K562 (cell line): ENCODE measurements at regions not wholly inside any gene's neighbourhood (a gene's known extent, or its start where the extent isn't known, plus 50 kb on each side); places are given as distances from the start of the nearest gene placed in this dataset.
A peak's percentile ranks its signal among the peaks of the same experiment; 100 is the strongest.

Experiments used
- ATAC-seq: fragments of 200-7000 bp; cut with Tn5 transposase; 3 replicates; pipeline ENCODE4 v1.9.1; 2020; ENCODE audit warnings: moderate library complexity
- BruUV-seq: library from RNA; stranded (reverse); fragments of 400-500 nt; replicated peaks from 2 replicates; lab custom pipeline; 2021; lab: Mats Ljungman, UMichigan
- CTCF ChIA-PET: fragments of 300-600 bp; formaldehyde crosslinking; extraction: SDS; loops from one replicate; lab custom pipeline; 2021; ENCODE audit warnings: low intra/inter-chr PET ratio; lab: Yijun Ruan, JAX
- POLR2A ChIA-PET: fragments of 300-600, 350-650 bp; sonication (Branson Sonifier 250); formaldehyde crosslinking; extraction: SDS; loops from one replicate; lab custom pipeline; 2021; ENCODE audit warnings: antibody characterized with exemption, inconsistent platforms; lab: Yijun Ruan, JAX
- DNase-seq, 4 experiments: peaks; one replicate each; pipeline versions ENCODE4 v3.0.0 to v3.0.0-alpha.2; 2011 to 2018; ENCODE audit warnings: low spot score in 3 of 4, mixed read lengths in 3 of 4; ENCODE audit errors: extremely low read depth in 1 of 4
- FAIRE-seq: peaks from 2 replicates; lab custom pipeline; 2011; peaks lifted over from hg19 to GRCh38; lab: Jason Lieb, UNC
- H2AFZ ChIP-seq: 2 replicates; pipeline ENCODE4 v1.6.0; 2011; ENCODE audit warnings: low read depth, low read length, control low read depth, inconsistent platforms
- H3K27ac ChIP-seq: fragments of 200-600 bp; 3 replicates; pipeline ENCODE4 v1.8.0; 2011; ENCODE audit warnings: low read depth, mild to moderate bottlenecking, control low read depth, inconsistent platforms, low read length, moderate library complexity, mixed read lengths; ENCODE audit errors: extremely low read depth
- H3K27me3 ChIP-seq, 2 experiments: fragments of 300-600 bp in 1 of 2; 2 replicates in 1 of 2; 3 replicates in 1 of 2; pipeline versions ENCODE4 v1.6.0 to v1.8.0; 2011; ENCODE audit warnings: inconsistent platforms in 2 of 2, low read length in 2 of 2, mild to moderate bottlenecking in 1 of 2, mixed read lengths in 1 of 2, moderate library complexity in 1 of 2; ENCODE audit not compliant: control insufficient read depth in 2 of 2, insufficient read depth in 2 of 2
- H3K36me3 ChIP-seq: fragments of 300-600 bp; 3 replicates; pipeline ENCODE4 v1.8.0; 2011; ENCODE audit warnings: mild to moderate bottlenecking, low read length, inconsistent platforms; ENCODE audit not compliant: control insufficient read depth, insufficient read depth
- H3K4me1 ChIP-seq, 2 experiments: fragments of 200-600 bp in 1 of 2; replicated peaks in 1 of 2; 2 replicates in 1 of 2; 3 replicates in 1 of 2; pipeline versions ENCODE4 v1.5.1 to v1.8.0; 2011; ENCODE audit warnings: inconsistent platforms in 2 of 2, low read length in 2 of 2, mild to moderate bottlenecking in 1 of 2, mixed read lengths in 1 of 2, moderate library complexity in 1 of 2; ENCODE audit not compliant: control insufficient read depth in 2 of 2, insufficient read depth in 2 of 2
- H3K4me2 ChIP-seq: 2 replicates; pipeline ENCODE4 v1.6.1; 2011; ENCODE audit warnings: low read length, control low read depth, inconsistent platforms, mixed read lengths; ENCODE audit not compliant: insufficient read depth
- H3K4me3 ChIP-seq: fragments of 200-600 bp; sonication (generic), shearing (Covaris generic); 2 replicates; pipeline ENCODE4 v1.5.1; 2016; ENCODE audit warnings: control low read depth, inconsistent platforms
- H3K79me2 ChIP-seq: fragments of 200-600 bp; 3 replicates; pipeline ENCODE4 v1.8.0; 2011; ENCODE audit warnings: low read length, inconsistent platforms; ENCODE audit not compliant: control insufficient read depth, insufficient read depth
- H3K9ac ChIP-seq, 2 experiments: 2 replicates each; pipeline versions ENCODE4 v1.6.0 to v1.6.1; 2011; ENCODE audit warnings: low read depth in 2 of 2, low read length in 2 of 2, control low read depth in 1 of 2, inconsistent platforms in 1 of 2, mild to moderate bottlenecking in 1 of 2, mixed read lengths in 1 of 2; ENCODE audit not compliant: insufficient read depth in 1 of 2
- H3K9me1 ChIP-seq: one replicate; pipeline ENCODE4 v1.6.0; 2011; ENCODE audit warnings: inconsistent platforms, mild to moderate bottlenecking, low read length, moderate library complexity; ENCODE audit not compliant: control insufficient read depth, insufficient read depth
- H3K9me3 ChIP-seq: replicated peaks from 2 replicates; pipeline ENCODE4 v1.5.1; 2011; ENCODE audit warnings: low read depth, low read length, inconsistent platforms; ENCODE audit not compliant: control insufficient read depth, insufficient read depth
- H4K20me1 ChIP-seq: replicated peaks from 2 replicates; pipeline ENCODE4 v1.6.1; 2011; ENCODE audit warnings: low read length, inconsistent platforms, mixed read lengths; ENCODE audit not compliant: control insufficient read depth, insufficient read depth
- ARNT ChIP-seq, 2 experiments: fragments of 450-650 bp; IDR thresholded peaks; 2 replicates each; pipeline ENCODE4 v1.6.1; 2016; ENCODE audit warnings: mild to moderate bottlenecking in 1 of 2
- BCOR ChIP-seq: fragments of 450-650 bp; IDR thresholded peaks from 2 replicates; pipeline ENCODE4 v1.6.1; 2016
- CBX1 ChIP-seq: sonication (generic); IDR thresholded peaks from 2 replicates; pipeline ENCODE4 v1.6.1; 2016; ENCODE audit warnings: antibody characterized with exemption, low read depth, mild to moderate bottlenecking
- CTBP1 ChIP-seq: fragments of 450-650 bp; IDR thresholded peaks from 2 replicates; pipeline ENCODE4 v1.6.1; 2016; ENCODE audit warnings: borderline replicate concordance
- GATAD2B ChIP-seq: fragments of 450-650 bp; IDR thresholded peaks from 2 replicates; pipeline ENCODE4 v1.6.1; 2017; ENCODE audit warnings: mild to moderate bottlenecking, borderline replicate concordance
- LEF1 ChIP-seq: fragments of 450-650 bp; IDR thresholded peaks from 2 replicates; pipeline ENCODE4 v1.6.1; 2016; ENCODE audit warnings: mild to moderate bottlenecking
- RBM25 ChIP-seq: fragments of 200-400 bp; formaldehyde crosslinking; IDR thresholded peaks from 2 replicates; pipeline ENCODE4 v1.6.1; 2018; ENCODE audit warnings: low read length, low read depth, moderate library complexity; ENCODE audit not compliant: severe bottlenecking
- RCOR1 ChIP-seq, 2 experiments: IDR thresholded peaks; 2 replicates each; pipeline ENCODE4 v1.6.1; 2012; ENCODE audit warnings: low read depth in 2 of 2, low read length in 2 of 2, borderline replicate concordance in 1 of 2, improper control_type of control experiment in 1 of 2
- RNF2 ChIP-seq: sonication (generic); IDR thresholded peaks from 2 replicates; pipeline ENCODE4 v1.6.1; 2016
- TAF7 ChIP-seq: fragments of 450-650 bp; IDR thresholded peaks from 2 replicates; pipeline ENCODE4 v1.6.1; 2016; ENCODE audit warnings: missing genetic modification characterization, missing compliant biosample characterization
- TAL1 ChIP-seq: fragments of 450-650 bp; IDR thresholded peaks from 2 replicates; pipeline ENCODE4 v1.6.1; 2016; ENCODE audit warnings: mild to moderate bottlenecking
- WGBS: fragments of 100-300 bp; shearing (Covaris generic); methylation state at CpG from one replicate; pipeline ENCODE4 v1.1.6; 2016; ENCODE audit warnings: low coverage, mixed read lengths; ENCODE audit not compliant: insufficient coverage; ENCODE audit errors: missing lambda C conversion rate; 5-methylcytosine and 5-hydroxymethylcytosine counted together
- in situ Hi-C: fragments of 300-500 bp; cut with MboI; formaldehyde crosslinking; loops from 4 replicates; pipeline ENCODE4 v1.15.0; 2018; ENCODE audit warnings: inconsistent platforms, mixed read lengths
- intact Hi-C: fragments of 100-400 bp; cut with micrococcal nuclease; formaldehyde crosslinking; loops from 2 replicates; pipeline ENCODE4 v1.14.2; 2022
- TF ChIP-seq, protein P1 (sequence below): fragments of 450-650 bp; IDR thresholded peaks from 2 replicates; pipeline ENCODE4 v1.6.1; 2016; ENCODE audit warnings: mild to moderate bottlenecking, moderate library complexity
- TF ChIP-seq, protein P2 (sequence below): fragments of 450-650 bp; IDR thresholded peaks from 2 replicates; pipeline ENCODE4 v1.6.1; 2016

- CTCF ChIA-PET, result no interaction called here
- intact Hi-C loops, result no loop called here
- peak; percentile 66; the same call in 1 of the 2 replicates for TF ChIP-seq BCOR
- TF ChIP-seq CTBP1, result no peak
- TF ChIP-seq TAL1, result no peak
- TF ChIP-seq, protein P1, sequence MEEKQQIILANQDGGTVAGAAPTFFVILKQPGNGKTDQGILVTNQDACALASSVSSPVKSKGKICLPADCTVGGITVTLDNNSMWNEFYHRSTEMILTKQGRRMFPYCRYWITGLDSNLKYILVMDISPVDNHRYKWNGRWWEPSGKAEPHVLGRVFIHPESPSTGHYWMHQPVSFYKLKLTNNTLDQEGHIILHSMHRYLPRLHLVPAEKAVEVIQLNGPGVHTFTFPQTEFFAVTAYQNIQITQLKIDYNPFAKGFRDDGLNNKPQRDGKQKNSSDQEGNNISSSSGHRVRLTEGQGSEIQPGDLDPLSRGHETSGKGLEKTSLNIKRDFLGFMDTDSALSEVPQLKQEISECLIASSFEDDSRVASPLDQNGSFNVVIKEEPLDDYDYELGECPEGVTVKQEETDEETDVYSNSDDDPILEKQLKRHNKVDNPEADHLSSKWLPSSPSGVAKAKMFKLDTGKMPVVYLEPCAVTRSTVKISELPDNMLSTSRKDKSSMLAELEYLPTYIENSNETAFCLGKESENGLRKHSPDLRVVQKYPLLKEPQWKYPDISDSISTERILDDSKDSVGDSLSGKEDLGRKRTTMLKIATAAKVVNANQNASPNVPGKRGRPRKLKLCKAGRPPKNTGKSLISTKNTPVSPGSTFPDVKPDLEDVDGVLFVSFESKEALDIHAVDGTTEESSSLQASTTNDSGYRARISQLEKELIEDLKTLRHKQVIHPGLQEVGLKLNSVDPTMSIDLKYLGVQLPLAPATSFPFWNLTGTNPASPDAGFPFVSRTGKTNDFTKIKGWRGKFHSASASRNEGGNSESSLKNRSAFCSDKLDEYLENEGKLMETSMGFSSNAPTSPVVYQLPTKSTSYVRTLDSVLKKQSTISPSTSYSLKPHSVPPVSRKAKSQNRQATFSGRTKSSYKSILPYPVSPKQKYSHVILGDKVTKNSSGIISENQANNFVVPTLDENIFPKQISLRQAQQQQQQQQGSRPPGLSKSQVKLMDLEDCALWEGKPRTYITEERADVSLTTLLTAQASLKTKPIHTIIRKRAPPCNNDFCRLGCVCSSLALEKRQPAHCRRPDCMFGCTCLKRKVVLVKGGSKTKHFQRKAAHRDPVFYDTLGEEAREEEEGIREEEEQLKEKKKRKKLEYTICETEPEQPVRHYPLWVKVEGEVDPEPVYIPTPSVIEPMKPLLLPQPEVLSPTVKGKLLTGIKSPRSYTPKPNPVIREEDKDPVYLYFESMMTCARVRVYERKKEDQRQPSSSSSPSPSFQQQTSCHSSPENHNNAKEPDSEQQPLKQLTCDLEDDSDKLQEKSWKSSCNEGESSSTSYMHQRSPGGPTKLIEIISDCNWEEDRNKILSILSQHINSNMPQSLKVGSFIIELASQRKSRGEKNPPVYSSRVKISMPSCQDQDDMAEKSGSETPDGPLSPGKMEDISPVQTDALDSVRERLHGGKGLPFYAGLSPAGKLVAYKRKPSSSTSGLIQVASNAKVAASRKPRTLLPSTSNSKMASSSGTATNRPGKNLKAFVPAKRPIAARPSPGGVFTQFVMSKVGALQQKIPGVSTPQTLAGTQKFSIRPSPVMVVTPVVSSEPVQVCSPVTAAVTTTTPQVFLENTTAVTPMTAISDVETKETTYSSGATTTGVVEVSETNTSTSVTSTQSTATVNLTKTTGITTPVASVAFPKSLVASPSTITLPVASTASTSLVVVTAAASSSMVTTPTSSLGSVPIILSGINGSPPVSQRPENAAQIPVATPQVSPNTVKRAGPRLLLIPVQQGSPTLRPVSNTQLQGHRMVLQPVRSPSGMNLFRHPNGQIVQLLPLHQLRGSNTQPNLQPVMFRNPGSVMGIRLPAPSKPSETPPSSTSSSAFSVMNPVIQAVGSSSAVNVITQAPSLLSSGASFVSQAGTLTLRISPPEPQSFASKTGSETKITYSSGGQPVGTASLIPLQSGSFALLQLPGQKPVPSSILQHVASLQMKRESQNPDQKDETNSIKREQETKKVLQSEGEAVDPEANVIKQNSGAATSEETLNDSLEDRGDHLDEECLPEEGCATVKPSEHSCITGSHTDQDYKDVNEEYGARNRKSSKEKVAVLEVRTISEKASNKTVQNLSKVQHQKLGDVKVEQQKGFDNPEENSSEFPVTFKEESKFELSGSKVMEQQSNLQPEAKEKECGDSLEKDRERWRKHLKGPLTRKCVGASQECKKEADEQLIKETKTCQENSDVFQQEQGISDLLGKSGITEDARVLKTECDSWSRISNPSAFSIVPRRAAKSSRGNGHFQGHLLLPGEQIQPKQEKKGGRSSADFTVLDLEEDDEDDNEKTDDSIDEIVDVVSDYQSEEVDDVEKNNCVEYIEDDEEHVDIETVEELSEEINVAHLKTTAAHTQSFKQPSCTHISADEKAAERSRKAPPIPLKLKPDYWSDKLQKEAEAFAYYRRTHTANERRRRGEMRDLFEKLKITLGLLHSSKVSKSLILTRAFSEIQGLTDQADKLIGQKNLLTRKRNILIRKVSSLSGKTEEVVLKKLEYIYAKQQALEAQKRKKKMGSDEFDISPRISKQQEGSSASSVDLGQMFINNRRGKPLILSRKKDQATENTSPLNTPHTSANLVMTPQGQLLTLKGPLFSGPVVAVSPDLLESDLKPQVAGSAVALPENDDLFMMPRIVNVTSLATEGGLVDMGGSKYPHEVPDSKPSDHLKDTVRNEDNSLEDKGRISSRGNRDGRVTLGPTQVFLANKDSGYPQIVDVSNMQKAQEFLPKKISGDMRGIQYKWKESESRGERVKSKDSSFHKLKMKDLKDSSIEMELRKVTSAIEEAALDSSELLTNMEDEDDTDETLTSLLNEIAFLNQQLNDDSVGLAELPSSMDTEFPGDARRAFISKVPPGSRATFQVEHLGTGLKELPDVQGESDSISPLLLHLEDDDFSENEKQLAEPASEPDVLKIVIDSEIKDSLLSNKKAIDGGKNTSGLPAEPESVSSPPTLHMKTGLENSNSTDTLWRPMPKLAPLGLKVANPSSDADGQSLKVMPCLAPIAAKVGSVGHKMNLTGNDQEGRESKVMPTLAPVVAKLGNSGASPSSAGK, result no peak
- TF ChIP-seq LEF1, result no peak
- 0 out of 4 replicates have a peak, but pooled peaks of 1 of the 2 experiments have one; percentile 8 for TF ChIP-seq RCOR1 (IDR thresholded peaks at IDR 0.05; ENCODE audit: borderline replicate concordance in 1 of 2, low read depth in 2 of 2, low read length in 2 of 2)
- no peak for TF ChIP-seq ARNT (IDR thresholded peaks at IDR 0.05)
- no peak for TF ChIP-seq CBX1
- no peak for TF ChIP-seq RNF2
- peak; percentile 90 for TF ChIP-seq RBM25
- no peak for TF ChIP-seq TAF7
- TF ChIP-seq GATAD2B, result no peak
- TF ChIP-seq, protein P2, sequence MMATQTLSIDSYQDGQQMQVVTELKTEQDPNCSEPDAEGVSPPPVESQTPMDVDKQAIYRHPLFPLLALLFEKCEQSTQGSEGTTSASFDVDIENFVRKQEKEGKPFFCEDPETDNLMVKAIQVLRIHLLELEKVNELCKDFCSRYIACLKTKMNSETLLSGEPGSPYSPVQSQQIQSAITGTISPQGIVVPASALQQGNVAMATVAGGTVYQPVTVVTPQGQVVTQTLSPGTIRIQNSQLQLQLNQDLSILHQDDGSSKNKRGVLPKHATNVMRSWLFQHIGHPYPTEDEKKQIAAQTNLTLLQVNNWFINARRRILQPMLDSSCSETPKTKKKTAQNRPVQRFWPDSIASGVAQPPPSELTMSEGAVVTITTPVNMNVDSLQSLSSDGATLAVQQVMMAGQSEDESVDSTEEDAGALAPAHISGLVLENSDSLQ, result no peak
Measured at GRCh38 chr18:1056404-1056803, 151.7 kb downstream of the ADCYAP1 start.

More at GRCh38 chr18:1056404-1056803, 151.7 kb downstream of the ADCYAP1 start:
- Histone ChIP-seq H3K4me2 (no peak overlapping the region), H3K4me1 (peaks cover 0 to 17% of the 10 kb centered on the region in 2 experiments; a peak in 3 of 5 replicates), H3K4me3 (no peak overlapping the region), H2AFZ (no peak overlapping the region), H3K9me1 (no peaks in the 10 kb centered on the region), H3K36me3 (no peaks in the 10 kb centered on the region), H4K20me1 (no peaks in the 10 kb centered on the region), H3K9me3 (0 out of 2 replicates have a peak, but pooled peaks cover 4% of the 10 kb centered on the region), H3K9ac (no peak overlapping the region), H3K27ac (no peak overlapping the region), H3K79me2 (no peaks in the 10 kb centered on the region), H3K27me3 (no peaks in the 10 kb centered on the region)
- no peak for FAIRE-seq
- WGBS, result 49% methylated on average over 2 of the region's 2 CpGs
- POLR2A ChIA-PET, result no interaction called here
- in situ Hi-C loops, result no loop called here
- BruUV-seq, result no TSS peak
- ATAC-seq, result no peak
- no peak for DNase-seq
